ENCODE measurements at regions not wholly inside any gene's neighbourhood (a gene's known extent, or its start where the extent isn't known, plus 50 kb on each side); places are given as distances from the start of the nearest gene placed in this dataset.

GRCh38 chr20:1720226-1720625, 62.6 kb upstream of the SIRPG start:
- no peaks in the 10 kb centered on the region for H3K9me3 ChIP-seq (ENCODE audit: low read depth, low read length)
- no peaks in the 10 kb centered on the region for H3K79me2 ChIP-seq (ENCODE audit: insufficient read depth, low read length)
- no peak overlapping the region for H2AFZ ChIP-seq (ENCODE audit: low read length)
- no peaks in the 10 kb centered on the region for H4K20me1 ChIP-seq (ENCODE audit: insufficient read depth, low read length)
- H3K36me3 ChIP-seq (ENCODE audit: insufficient read depth, low read length): no peaks in the 10 kb centered on the region
- H3K27me3 ChIP-seq (ENCODE audit: insufficient read depth, low read length): peaks cover 7% of the 10 kb centered on the region
- TF ChIP-seq CTCF (IDR thresholded peaks at IDR 0.05; ENCODE audit: extremely low read depth, low read depth, low read length): no peak
- H3K27ac ChIP-seq (ENCODE audit: low read depth, low read length): no peak overlapping the region
- H3K4me1 ChIP-seq (ENCODE audit: insufficient read depth, low read length): peaks cover 12% of the 10 kb centered on the region
- no peak overlapping the region for H3K4me3 ChIP-seq (ENCODE audit: insufficient read depth, low read length)
- no peak overlapping the region for H3K4me2 ChIP-seq (ENCODE audit: insufficient read depth, low read length)
- DNase-seq (ENCODE audit: insufficient read length, low spot score, missing footprints): no peak

- H3K4me3 ChIP-seq (ENCODE audit: insufficient read depth, low read length): no peak overlapping the region
- no peaks in the 10 kb centered on the region for H3K36me3 ChIP-seq (ENCODE audit: insufficient read depth, low read length)
- H3K4me2 ChIP-seq (ENCODE audit: insufficient read depth, low read length): peak overlapping the region; percentile 19
- H2AFZ ChIP-seq (ENCODE audit: low read length): no peak overlapping the region
- no peaks in the 10 kb centered on the region for H4K20me1 ChIP-seq (ENCODE audit: insufficient read depth, low read length)
- no peaks in the 10 kb centered on the region for H3K79me2 ChIP-seq (ENCODE audit: insufficient read depth, low read length)
- no peak overlapping the region for H3K27ac ChIP-seq (ENCODE audit: low read depth, low read length)
- H3K4me1 ChIP-seq (ENCODE audit: insufficient read depth, low read length): peaks cover 12% of the 10 kb centered on the region
- TF ChIP-seq CTCF (IDR thresholded peaks at IDR 0.05; ENCODE audit: extremely low read depth, low read depth, low read length): no peak
- H3K9me3 ChIP-seq (ENCODE audit: low read depth, low read length): no peaks in the 10 kb centered on the region
- peaks cover 9% of the 10 kb centered on the region for H3K27me3 ChIP-seq (ENCODE audit: insufficient read depth, low read length)
- DNase-seq (ENCODE audit: insufficient read length, low spot score, missing footprints): no peak
These were observed 61.2 kb upstream of the SIRPG start for GRCh38 chr20:1718604-1719384.

- no peak overlapping the region for H2AFZ ChIP-seq (ENCODE audit: low read length)
- no peaks in the 10 kb centered on the region for H3K79me2 ChIP-seq (ENCODE audit: insufficient read depth, low read length)
- no peak overlapping the region for H3K27ac ChIP-seq (ENCODE audit: low read depth, low read length)
- no peak overlapping the region for H3K4me2 ChIP-seq (ENCODE audit: insufficient read depth, low read length)
- H3K9me3 ChIP-seq (ENCODE audit: low read depth, low read length): peaks cover 3% of the 10 kb centered on the region
- DNase-seq (ENCODE audit: insufficient read length, low spot score, missing footprints): no peak
- TF ChIP-seq CTCF (IDR thresholded peaks at IDR 0.05; ENCODE audit: extremely low read depth, low read depth, low read length): no peak
- H3K4me1 ChIP-seq (ENCODE audit: insufficient read depth, low read length): no peaks in the 10 kb centered on the region
- H4K20me1 ChIP-seq (ENCODE audit: insufficient read depth, low read length): no peaks in the 10 kb centered on the region
- no peak overlapping the region for H3K4me3 ChIP-seq (ENCODE audit: insufficient read depth, low read length)
- H3K27me3 ChIP-seq (ENCODE audit: insufficient read depth, low read length): peaks cover 35% of the 10 kb centered on the region
- no peaks in the 10 kb centered on the region for H3K36me3 ChIP-seq (ENCODE audit: insufficient read depth, low read length)
These were observed 55.4 kb upstream of the SIRPG start for GRCh38 chr20:1712634-1713624.

Data from osteoblast (primary cell).